ENCODE measurements at regions not wholly inside any gene's neighbourhood (a gene's known extent, or its start where the extent isn't known, plus 50 kb on each side); places are given as distances from the start of the nearest gene placed in this dataset.

DNA sequence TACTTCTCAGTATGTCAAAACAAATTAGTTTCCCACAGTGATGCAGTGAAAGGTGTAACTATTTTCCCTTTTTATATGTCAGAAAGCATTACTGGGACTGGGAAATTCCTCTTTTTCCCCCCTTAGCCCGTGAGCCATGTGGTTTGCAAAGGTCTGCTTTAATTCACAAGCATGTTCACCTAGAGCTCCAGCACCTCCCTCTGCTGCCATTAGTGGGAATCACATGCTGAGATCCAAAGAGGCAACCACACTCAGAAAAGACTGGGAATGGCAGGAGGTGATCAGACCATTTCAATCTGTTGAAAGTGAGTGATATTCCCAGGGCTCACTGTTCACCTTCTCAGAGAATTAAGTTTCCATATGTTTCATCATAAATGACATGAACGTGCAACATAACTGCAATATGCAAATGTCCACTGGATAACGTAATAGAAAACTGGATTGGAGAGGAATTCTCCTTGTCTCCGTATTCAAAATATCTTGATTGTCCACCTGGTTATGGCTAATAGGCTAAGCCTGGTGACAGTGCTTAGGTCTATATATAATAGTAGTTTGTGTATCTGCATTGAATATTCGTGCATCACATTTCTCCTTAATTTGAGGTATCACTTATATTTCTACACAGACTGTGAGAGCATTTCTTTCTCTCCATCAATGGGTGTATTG, 703.5 kb upstream of the WWC1 start:
- H4K20me1 ChIP-seq (ENCODE audit: low read depth, low read length): no peaks in the 10 kb centered on the region
- no peak overlapping the region for H3K4me2 ChIP-seq (ENCODE audit: low read depth, low read length, poor library complexity, severe bottlenecking)
- no peak overlapping the region for H3K9ac ChIP-seq (ENCODE audit: low read length)
- no peaks in the 10 kb centered on the region for H3K9me3 ChIP-seq (ENCODE audit: insufficient read depth, low read length)
- H2AFZ ChIP-seq (ENCODE audit: low read depth, low read length, severe bottlenecking): no peak overlapping the region
- H3K79me2 ChIP-seq (ENCODE audit: insufficient read depth, low read length): no peaks in the 10 kb centered on the region
- H3F3A ChIP-seq (ENCODE audit: insufficient read depth): no peaks in the 10 kb centered on the region
- no peak overlapping the region for H3K27ac ChIP-seq (ENCODE audit: low read depth, low read length)
- TF ChIP-seq, protein P1, sequence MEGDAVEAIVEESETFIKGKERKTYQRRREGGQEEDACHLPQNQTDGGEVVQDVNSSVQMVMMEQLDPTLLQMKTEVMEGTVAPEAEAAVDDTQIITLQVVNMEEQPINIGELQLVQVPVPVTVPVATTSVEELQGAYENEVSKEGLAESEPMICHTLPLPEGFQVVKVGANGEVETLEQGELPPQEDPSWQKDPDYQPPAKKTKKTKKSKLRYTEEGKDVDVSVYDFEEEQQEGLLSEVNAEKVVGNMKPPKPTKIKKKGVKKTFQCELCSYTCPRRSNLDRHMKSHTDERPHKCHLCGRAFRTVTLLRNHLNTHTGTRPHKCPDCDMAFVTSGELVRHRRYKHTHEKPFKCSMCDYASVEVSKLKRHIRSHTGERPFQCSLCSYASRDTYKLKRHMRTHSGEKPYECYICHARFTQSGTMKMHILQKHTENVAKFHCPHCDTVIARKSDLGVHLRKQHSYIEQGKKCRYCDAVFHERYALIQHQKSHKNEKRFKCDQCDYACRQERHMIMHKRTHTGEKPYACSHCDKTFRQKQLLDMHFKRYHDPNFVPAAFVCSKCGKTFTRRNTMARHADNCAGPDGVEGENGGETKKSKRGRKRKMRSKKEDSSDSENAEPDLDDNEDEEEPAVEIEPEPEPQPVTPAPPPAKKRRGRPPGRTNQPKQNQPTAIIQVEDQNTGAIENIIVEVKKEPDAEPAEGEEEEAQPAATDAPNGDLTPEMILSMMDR (IDR thresholded peaks at IDR 0.05; ENCODE audit: insufficient read depth, low read length, poor library complexity, severe bottlenecking): no peak
- H3K27me3 ChIP-seq (ENCODE audit: low read length): no peaks in the 10 kb centered on the region
- H3K4me3 ChIP-seq (ENCODE audit: insufficient read depth, low read length, poor library complexity, severe bottlenecking): no peak overlapping the region
- H3K36me3 ChIP-seq (ENCODE audit: low read length): no peaks in the 10 kb centered on the region
- H3K9me2 ChIP-seq (replicated peaks; ENCODE audit: insufficient read depth, low read length): no peaks in the 10 kb centered on the region

GRCh38 chr5:167592114-167592513, 699.3 kb upstream of the WWC1 start:
- TF ChIP-seq, protein P1 (IDR thresholded peaks at IDR 0.05; ENCODE audit: insufficient read depth, low read length, poor library complexity, severe bottlenecking): no peak
- TF ChIP-seq EZH2phosphoT487 (conservative IDR thresholded peaks at IDR 0.05; ENCODE audit: low read length): no peak
- H3K4me3 ChIP-seq (ENCODE audit: insufficient read depth, low read length, poor library complexity, severe bottlenecking): no peak overlapping the region
- H3K9ac ChIP-seq (ENCODE audit: low read length): no peak overlapping the region
- no peaks in the 10 kb centered on the region for H3K79me2 ChIP-seq (ENCODE audit: insufficient read depth, low read length)
- H3K9me2 ChIP-seq (replicated peaks; ENCODE audit: insufficient read depth, low read length): no peaks in the 10 kb centered on the region
- H3K36me3 ChIP-seq (ENCODE audit: low read length): no peaks in the 10 kb centered on the region
- H3K4me2 ChIP-seq (ENCODE audit: low read depth, low read length, poor library complexity, severe bottlenecking): no peak overlapping the region
- H2AFZ ChIP-seq (ENCODE audit: low read depth, low read length, severe bottlenecking): no peak overlapping the region
- H3F3A ChIP-seq (ENCODE audit: insufficient read depth): no peaks in the 10 kb centered on the region
- H3K9me3 ChIP-seq (ENCODE audit: insufficient read depth, low read length): no peaks in the 10 kb centered on the region
- no peaks in the 10 kb centered on the region for H4K20me1 ChIP-seq (ENCODE audit: low read depth, low read length)
- no peak overlapping the region for H3K27ac ChIP-seq (ENCODE audit: low read depth, low read length)
- H3K27me3 ChIP-seq (ENCODE audit: low read length): no peaks in the 10 kb centered on the region; the same call in 1 of the 2 replicates

DNA sequence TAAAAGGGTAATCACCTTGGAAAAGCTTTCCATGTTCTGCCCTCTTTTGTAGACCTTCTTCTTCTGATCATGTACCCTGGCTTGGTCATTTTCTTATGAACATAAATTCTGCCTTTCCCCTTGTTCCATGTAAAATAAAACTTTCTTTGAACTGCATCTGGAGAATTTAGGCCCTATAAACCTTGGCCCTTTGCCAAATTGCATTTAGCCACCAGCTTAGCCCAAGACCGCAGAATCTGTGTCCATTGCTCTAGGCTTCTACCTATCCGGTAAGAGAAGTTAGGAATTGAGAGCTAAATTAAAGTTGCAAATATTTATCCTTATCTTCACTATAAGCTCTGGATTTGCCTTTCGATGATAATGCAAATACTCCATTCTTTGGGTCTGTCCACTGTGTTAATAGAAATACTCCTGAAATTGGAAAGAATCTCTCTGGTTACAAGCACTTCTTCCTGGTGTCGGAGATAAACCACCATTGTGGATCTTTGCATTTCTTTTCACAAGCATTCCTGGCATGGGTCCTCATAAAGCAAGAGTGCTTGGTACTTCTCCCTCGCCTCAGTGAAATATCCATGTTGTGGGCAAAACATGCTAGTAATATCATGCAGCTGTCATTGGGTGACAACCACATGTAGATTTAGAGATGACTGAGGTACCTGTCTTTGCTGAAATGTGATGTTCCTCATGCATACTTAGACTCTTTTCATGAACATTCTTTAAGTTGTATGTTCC, 698.0 kb upstream of the WWC1 start:
- Histone ChIP-seq H3K9me2 (replicated peaks; ENCODE audit: insufficient read depth, low read length) (no peaks in the 10 kb centered on the region), H3K36me3 (ENCODE audit: low read length) (no peaks in the 10 kb centered on the region), H3K9ac (ENCODE audit: low read length) (no peak overlapping the region), H3K9me3 (ENCODE audit: insufficient read depth, low read length) (no peaks in the 10 kb centered on the region), H3K79me2 (ENCODE audit: insufficient read depth, low read length) (no peaks in the 10 kb centered on the region), H2AFZ (ENCODE audit: low read depth, low read length, severe bottlenecking) (no peak overlapping the region), H4K20me1 (ENCODE audit: low read depth, low read length) (no peaks in the 10 kb centered on the region), H3K27me3 (ENCODE audit: low read length) (no peaks in the 10 kb centered on the region; the same call in 1 of the 2 replicates), H3K27ac (ENCODE audit: low read depth, low read length) (no peak overlapping the region), H3K4me2 (ENCODE audit: low read depth, low read length, poor library complexity, severe bottlenecking) (no peak overlapping the region), H3K4me3 (ENCODE audit: insufficient read depth, low read length, poor library complexity, severe bottlenecking) (no peak overlapping the region), H3F3A (ENCODE audit: insufficient read depth) (no peaks in the 10 kb centered on the region)
- TF ChIP-seq EZH2phosphoT487 (conservative IDR thresholded peaks at IDR 0.05; ENCODE audit: low read length): no peak
- TF ChIP-seq, protein P1 (IDR thresholded peaks at IDR 0.05; ENCODE audit: insufficient read depth, low read length, poor library complexity, severe bottlenecking): no peak

Data from SU-DHL-6 (cell line).